H1 (cell line): ENCODE measurements at regions not wholly inside any gene's neighbourhood (a gene's known extent, or its start where the extent isn't known, plus 50 kb on each side); places are given as distances from the start of the nearest gene placed in this dataset.

Source experiments
- SAP30 ChIP-seq: fragments of 300-600 bp; sonication (generic); IDR thresholded peaks from 2 replicates; pipeline ENCODE4 v1.7.1; 2012; ENCODE audit warnings: low read length, moderate library complexity, mild to moderate bottlenecking, inconsistent platforms; ENCODE audit not compliant: insufficient read depth, insufficient replicate concordance
- SIX5 ChIP-seq: IDR thresholded peaks from 2 replicates; pipeline ENCODE4 v1.6.1; 2011; ENCODE audit warnings: mild to moderate bottlenecking, low read depth, low read length
- SP1 ChIP-seq: IDR thresholded peaks from 2 replicates; pipeline ENCODE4 v1.6.1; 2011; ENCODE audit warnings: low read depth, low read length
- TAF1 ChIP-seq: IDR thresholded peaks from 2 replicates; pipeline ENCODE4 v1.6.1; 2011; ENCODE audit warnings: mild to moderate bottlenecking, low read depth, low read length

GRCh38 chr14:89571491-89571890 is 154.5 kb upstream of the FOXN3 start (continued):
- no peak for TF ChIP-seq SAP30
- no peak for TF ChIP-seq SP1
- no peak for TF ChIP-seq TAF1
- TF ChIP-seq SIX5 = no peak
